NCI-H345 treated with DMSO at 0.1 percent for 48 hours (cell line): ENCODE measurements at regions not wholly inside any gene's neighbourhood (a gene's known extent, or its start where the extent isn't known, plus 50 kb on each side); places are given as distances from the start of the nearest gene placed in this dataset.
"Not testable (repeated sequence)": the region's sequence is repeated elsewhere in the genome, so short reads cannot be mapped to it uniquely, and the experiment has no call there.

ENCODE experiments used
- DNase-seq: peaks from one replicate; lab custom pipeline; 2025; ENCODE audit not compliant: unreplicated experiment; lab: John Stamatoyannopoulos, UW

DNA sequence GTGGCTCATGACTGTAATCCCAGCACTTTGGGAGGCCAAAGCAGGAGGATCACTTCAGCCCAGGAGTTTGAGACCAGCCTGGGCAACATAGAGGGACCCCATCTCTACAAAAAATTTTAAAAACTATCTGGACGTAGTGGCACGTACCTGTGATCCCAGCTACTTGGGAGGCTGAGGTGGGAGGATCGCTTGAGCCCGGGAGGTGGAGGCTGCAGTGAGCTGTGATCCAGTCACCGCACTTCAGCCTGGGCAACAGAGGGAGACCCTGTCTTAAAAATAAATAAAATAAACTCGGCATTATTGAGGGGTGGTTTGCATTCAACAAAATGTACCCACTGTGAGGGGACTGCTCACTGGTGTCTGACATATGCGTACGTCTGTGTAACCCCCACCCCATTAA, 79.5 kb upstream of the GSE1 start:
- DNase-seq, result not testable (repeated sequence)

DNA sequence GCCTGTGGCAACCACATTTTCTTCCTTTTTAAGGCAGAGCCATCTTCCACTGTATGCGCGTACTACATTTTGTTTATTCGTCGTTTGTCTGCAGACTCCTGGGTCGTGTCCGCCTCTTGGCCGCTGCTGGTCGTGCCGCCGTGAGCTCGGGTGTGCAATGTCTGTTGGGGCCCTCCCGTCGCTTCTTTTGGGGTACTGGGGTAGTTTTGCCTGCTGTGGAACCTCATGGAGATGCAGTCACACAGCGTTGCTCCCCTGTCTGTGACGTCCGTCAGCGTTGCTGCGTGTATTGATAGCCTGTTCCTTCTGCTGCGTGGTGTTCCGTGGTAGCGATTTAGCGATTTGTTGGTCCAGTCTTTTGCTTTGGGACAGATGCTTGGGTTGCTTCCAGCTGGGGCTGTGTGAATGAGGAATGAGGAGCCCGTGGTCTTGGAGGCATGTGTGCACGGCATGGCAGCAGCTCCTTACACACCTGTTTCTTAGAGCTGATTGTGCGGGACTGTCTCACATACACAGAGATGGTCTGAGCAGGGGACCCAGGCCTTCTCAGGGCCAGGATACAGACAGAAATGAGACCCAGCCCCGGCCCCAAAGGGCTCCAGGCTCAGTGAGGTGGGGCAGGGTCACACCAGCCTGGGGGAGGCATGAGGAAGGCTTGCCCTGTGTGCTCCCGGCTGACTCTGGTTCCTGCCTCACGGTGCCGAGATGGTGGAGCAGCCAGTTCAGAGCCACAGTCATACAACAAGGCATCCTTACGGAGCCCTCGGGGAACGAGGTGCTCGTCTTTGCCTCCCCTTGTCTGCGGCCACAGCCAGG, 78.4 kb upstream of the GSE1 start:
- DNase-seq, result no peak

DNA sequence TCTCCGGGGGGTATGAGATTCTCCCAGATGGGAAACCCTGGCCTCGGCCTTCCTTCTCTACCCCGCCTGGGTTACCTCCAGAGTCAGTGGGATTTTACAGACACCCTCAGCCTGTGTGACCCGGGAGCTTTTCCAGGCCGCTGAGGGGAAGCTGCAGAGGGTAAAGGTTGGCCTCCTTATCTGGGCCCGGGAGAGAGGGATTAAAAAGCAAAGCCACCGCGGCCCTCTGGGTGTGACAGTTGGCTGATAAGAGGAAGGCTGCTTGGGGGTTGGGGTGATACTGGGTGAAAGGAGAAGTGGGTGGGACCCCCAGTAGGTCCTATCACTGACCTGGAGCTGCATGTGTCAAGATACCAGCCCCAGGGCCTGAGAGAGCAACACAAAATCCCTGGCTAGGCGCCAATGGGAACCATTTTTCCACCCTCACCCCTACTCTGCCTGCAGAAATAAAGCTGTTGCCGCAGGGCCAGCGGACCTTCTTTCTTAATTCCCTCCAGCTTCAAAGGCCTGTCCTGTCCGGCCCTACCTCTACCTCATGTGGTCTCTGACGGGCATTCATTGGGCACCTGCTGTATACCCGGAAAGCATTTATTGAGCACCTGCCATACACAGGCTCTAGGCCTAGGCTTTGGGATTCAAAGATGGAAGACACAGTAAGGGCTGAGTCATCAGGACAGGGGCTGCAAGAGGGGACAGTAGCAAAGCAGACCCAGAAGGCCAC, 77.6 kb upstream of the GSE1 start:
- DNase-seq, result no peak

DNA sequence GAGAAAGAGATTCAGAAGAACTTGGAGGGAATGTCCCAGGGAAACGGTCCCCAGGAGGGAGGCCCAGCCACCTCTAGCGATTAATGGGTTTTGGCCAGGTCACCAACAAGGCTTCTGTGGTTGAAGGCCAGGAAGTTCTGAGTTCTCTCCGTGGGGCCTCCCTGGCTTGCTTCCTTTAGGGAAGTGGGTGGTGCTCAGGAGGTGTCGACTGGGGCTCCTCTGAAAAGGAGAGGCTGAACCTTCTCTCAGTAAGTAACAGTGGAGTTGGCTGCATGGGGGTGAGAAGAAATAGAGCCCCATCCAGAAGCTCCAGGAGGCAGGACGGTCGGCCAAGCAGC, 77.1 kb upstream of the GSE1 start:
- DNase-seq, result no peak

DNA sequence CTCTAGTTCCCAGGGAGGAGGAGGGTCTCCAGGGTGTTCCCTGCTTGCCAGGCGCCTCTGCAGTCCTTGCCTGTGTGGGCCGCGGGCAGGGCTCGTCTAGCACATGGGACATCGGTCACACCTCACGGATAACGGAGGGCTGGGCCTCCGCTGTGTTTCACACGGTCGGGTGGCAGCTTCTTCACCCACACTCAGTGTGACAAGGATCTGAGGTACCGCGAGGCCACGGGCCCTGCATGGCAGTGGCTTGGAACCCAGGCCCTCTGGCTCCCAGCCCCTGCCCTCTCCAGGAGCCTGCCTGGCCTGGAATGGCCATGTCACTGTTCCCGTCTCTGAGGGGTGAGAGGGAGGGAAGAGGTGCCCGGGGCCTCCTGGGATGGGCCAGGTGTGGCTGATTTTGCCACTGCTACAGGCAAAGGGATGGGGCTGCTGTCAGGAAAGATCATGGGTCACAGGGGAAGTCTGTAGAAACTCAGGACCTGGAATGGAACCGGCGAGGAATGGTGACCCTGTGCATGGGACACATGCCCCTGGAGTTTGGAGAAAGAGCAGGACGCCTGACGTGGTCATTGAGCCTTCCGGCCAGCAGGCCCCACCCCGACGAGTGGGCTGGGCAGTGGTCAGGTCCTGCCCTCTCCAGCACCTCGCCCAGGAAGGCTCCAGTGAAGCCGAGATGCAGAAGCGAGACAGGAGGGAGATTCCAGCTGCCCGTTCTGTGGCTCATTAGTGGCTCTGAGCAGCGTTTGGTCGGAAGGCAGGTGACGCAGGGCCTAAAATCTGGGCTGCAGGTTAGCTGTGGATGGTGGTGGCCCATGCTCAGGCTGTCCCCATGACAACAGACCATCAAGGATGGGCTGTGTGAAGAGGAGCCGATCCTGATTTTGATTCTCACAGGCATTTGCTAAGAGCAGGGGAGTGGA, 76.5 kb upstream of the GSE1 start:
- no peak for DNase-seq

DNA sequence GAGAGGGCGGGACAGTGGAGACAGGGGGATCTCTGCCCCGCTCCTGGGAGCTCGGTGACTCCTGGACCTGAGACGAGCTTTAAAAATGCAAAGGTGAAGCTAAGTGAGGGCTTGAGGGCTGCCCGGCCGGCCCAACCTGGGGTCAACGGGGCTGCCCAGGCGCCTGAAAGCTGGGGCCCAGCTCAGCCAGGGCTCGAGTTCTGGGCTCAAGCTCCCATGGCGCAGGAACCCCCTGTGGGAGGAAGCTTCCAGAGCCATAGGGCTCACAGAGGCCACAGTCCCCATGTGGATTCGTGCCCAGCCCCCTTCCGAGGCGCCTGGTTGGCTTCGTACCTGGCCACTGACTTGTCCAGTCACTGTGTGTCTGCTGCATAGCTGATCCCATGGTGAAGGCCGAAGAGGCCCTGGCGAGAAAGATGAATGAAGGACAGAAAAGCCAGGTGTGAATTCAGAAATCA, 75.8 kb upstream of the GSE1 start:
- DNase-seq, result no peak

DNA sequence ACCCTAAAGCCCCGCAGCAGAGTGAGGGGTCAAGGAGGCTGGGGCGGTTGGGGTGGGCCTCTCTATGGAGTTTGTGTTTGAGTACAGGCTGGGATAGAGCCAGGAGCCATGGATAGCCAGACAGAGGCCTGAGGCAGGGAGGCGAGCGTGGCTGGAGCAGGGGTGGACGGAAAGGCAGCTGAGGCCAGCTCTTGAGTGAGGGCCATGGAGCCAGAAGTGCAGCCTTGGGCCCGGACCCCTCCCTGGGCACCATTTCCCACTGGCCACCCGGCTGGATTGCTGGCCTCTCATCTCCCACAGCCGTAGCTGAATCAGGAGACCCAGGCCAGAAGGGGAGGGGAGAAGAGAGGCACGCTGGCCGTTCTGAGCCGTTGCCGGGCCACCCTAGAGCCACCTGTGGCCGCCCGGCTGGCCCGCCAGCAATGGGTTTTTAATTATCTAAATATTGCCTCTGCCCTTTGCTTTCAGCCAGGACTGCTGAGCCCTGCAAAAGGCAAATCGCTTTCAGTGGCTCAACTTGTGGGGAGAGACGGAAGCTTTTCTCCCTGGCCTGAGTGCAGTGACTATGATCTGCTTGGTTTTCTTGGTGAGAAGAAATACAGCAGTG, 75.2 kb upstream of the GSE1 start:
- no peak for DNase-seq

DNA sequence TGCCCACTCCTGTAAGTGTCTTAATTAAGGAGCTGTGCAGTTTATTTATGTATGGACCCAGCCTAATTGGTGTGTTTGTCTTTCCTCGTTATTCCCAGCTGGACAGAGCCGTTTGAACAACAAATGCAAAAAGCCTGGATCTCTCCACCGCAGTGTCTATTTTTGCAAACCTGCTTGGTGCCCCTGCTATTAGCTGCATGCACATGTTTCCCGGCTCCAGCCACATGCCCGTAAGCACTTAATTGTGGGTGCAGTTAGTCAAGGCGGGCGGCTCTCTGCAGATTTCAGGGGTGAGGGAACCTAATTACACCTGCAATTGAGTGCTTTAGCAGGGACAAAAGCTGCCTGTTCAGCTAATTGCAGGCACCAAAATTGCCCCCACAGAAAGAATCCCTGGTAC, 74.0 kb upstream of the GSE1 start:
- DNase-seq, result no peak

DNA sequence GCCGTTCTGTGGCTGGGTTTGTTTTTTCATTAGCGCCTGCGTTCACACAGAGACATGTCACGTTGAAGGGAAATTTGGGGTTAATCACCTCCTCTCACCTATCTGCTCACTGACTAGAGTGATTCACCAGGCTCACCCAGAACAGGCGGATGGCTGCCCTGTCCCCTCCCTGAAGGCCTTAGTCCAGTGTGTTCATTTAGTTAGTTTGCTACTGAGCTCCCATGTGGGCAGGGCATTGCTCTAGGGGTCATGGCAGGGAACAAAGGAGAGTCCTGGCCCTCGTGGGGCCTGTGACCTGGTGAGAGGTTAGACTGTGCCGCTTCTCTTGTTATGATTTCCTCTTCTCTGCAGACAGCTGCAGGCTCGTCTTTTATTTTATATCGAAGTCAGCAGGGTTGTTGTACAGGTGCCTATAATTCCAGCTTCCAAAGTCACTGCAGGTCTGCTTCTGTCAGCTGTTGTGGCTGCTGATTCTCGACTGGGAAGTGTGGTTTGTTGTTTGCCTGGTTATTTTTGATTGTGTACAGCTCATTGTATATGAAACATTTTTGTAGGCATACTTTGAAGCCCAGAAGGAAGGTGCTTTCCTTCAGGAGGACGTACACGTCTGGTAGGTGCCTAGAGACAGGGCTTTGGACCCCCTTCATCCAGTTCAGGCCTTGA, 73.4 kb upstream of the GSE1 start:
- no peak for DNase-seq

DNA sequence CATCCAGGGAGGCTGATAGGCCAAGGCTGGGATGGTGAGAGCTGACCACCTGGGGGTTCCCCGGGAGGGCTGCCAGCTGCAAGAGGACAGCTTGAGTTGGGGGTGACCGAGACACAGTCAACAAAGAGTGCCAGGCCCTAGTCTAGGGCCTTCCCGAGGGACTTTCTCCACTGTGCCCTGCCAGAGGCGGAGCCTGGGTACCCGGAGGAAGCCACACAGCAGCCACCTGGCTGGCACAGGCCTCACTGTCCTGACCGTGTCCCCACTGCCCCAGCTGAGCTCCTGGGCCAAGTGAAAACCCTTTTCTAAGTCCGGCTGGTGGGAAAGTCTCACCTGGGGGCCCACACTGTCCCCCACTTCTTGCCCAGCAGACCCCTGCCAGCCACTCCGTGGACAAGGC, 71.9 kb upstream of the GSE1 start:
- DNase-seq, result no peak

DNA sequence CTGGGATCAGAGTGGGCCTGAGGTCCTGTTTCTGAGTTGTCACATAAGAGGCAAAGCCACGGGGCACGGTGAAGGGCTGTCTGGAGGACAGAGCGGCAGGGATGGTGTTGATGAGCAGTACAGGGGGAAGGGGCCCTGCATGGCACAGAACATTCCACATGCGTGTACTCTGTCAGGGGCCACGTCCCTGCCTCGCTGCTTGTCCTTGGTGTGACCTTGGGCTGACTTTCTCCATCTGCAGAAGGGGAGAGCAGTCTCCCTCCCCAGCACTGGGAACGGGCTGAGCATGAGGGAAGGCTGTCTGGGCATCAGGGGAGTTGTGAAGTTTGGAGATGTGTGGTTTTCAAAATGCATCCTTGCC, 71.5 kb upstream of the GSE1 start:
- DNase-seq, result no peak

DNA sequence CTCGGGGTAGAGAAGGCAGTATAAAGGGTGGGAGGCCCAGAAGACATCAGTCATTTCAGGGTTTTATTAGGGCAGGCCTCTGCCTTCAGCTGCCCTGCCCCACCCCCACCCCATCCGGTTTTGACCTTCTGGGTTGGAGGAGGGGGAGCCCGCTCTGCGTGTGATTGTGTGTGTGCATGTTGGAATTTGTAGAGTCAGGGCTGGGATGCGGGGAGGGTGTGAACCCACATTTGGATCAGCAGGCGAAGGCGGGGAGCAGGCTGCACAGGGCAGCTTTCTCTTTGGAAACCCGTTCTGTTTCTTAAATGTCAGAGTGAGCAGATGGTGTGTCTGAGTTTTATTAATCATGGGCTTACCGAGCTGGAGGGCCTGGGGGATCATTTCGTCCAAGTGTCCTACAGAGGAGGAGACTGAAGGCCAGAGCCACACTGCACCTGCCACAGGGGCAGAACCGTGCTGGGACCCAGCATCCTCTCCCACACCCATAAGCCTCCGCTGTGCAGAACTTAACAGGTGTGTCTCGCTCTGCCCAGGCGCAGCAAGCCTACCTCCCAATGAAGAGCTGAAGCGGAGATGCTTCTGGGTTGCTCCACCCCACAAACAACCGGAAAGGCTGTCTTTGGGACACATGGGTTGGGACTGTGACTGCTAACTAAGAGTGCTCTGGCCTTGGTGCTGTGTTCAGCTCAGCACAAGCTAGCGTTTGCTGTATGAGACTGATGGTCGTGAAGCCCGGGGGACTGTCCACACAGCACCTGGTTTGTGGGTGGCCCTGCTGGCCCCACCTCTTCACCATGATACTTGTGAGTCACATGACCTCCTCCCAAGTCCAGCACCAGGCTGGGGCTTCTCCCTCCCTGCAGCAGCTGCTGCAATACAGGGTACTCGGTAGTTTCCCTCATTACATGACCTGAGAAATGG, 70.9 kb upstream of the GSE1 start:
- no peak for DNase-seq

DNA sequence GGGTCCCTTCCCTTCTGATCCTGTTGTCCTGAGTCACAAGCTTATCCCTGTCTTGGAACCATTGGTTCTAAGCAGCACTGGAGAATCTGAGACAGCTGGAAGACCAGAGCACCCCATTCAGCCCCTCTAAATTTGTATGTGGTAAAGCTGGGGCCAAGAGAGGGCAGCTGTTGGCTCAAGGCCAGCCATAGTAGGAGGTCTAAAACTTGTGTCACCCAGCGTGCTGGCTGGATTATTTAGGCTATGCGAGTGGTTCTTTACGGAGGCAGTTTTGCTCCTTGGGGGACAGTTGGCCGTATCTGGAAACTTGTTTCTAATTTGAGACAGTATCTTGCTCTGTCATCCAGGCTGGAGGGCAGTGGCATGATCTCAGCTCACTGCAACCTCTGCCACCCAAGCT, 69.6 kb upstream of the GSE1 start:
- DNase-seq, result no peak

DNA sequence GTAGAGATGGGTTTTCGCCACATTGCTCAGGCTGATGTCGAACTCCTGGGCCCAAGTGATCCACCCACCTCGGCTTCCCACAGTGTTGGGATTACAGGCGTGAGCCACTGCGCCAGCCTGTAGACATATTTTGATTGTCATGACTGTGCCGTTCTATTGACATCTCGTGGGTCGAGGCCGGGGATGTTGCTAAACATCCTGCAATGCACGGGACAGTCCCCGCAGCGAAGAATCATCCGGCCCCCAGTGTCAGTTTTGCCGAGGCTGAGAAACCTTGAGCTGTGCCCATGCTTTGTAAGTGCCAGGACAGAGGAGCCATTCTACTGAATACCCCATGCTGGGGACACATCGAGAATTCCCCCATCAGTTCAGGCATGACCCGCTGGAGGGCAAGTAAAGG, 69.1 kb upstream of the GSE1 start:
- DNase-seq, result no peak

DNA sequence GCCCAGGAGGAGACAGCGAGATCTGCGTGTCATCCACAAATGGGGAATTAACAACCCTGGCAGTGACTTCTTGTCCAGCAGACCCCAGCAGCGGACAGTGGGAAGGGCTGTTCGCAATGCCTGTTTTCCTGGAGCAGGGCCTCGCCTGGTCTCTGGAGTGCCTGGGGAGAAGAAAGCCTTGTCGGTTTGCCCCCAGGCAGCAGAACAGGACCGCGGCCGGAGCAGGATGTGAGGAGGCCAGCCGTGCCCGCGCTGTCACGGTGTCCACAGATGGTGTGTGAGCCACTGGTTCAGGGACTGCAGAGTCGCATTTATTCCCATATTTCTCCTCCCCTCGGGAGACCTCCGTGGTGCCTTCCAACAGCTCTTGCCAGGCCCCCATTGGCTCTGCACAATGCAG, 68.5 kb upstream of the GSE1 start:
- DNase-seq, result no peak

DNA sequence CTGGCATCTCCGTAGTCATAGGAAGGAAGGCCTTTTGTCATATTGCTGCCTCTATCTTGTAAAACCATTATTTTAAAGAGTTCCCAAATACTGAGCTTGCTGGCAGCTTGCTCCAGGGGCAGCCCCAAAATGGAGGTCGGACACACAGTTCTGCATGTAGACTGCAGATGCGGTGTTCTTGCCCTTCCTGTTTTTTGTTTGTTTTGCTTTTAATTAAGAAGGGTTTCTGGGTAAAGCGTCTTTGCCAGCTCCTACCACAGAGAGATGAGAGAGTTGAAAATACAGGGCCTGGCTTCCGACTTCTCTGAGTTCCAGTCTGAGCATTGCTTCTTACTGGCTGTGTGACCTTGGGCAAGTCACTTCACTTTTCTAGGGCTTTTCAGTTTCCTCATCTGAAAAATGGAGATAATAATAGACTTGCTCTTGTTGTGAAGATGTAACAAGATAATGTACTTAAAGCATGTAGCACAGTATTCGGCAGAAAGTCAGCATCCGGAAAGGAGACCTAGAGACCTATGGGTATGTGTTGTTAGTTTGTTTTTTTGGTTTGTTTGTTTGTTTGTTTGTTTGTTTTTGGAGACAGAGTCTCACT, 67.8 kb upstream of the GSE1 start:
- DNase-seq, result no peak

DNA sequence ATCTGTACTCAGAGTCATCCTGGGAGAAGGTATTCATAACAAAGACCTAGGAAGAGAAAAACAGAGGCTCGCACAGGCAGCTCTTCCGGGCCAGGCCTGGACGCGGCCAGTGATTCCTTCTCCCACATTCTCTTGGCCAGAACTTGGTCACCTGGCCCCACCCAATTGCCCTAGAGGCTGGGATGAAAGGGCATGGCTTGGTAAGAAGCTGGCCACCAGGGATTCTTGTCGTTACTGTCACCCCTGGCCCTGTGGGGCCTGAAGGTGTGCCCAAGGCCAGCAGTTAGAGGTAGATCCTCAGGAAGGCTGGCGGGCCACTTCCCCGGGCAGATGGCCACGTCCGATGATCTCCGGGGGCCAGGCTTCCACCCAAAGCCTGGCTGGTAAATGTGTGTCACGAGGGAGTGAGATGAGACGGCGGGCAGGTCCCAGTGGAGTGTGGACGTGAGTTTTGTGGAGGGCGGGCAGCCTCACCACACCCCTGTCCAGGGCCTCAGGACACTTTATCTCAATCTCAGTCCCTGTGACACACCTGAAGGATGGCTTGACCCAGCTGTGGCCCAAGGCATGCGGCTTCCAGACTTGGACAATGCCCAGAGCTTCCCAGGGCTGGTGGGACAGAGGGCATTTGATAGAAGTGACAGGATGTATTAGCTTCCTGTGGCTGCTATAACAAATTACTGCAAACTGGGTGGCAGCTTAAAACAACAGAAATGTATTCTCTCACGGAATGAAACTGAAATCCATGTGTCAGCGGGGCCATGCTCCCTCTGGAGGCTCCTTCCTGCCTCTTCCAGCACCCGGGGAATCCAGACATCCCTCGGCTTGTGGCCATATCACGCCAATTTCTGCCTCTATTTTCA, 66.3 kb upstream of the GSE1 start:
- no peak for DNase-seq

DNA sequence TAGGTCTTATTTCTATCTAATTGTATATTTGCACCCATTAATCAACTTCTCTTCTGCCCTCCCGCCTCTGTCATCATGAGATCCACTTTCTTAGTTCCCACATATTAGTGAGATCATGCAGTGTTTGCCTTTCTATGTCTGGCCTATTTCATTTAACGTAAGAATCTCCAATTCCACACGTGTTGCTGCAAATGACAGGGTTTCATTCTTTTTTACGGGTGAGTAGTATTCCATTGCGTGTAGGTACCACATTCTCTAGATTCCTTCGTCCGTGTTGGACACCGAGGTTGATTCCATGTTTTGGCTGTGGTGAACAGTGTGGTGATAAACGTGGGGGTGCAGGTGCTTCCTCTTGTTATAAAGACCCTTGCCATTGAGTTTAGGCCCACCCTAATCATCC, 64.7 kb upstream of the GSE1 start:
- no peak for DNase-seq
